NOMO-1 treated with dmso at 0.1 percent for 144 hours (cell line): ENCODE measurements at regions not wholly inside any gene's neighbourhood (a gene's known extent, or its start where the extent isn't known, plus 50 kb on each side); places are given as distances from the start of the nearest gene placed in this dataset.

Source experiments
- DNase-seq: peaks from one replicate; lab custom pipeline; 2025; ENCODE audit not compliant: unreplicated experiment; lab: John Stamatoyannopoulos, UW

DNA sequence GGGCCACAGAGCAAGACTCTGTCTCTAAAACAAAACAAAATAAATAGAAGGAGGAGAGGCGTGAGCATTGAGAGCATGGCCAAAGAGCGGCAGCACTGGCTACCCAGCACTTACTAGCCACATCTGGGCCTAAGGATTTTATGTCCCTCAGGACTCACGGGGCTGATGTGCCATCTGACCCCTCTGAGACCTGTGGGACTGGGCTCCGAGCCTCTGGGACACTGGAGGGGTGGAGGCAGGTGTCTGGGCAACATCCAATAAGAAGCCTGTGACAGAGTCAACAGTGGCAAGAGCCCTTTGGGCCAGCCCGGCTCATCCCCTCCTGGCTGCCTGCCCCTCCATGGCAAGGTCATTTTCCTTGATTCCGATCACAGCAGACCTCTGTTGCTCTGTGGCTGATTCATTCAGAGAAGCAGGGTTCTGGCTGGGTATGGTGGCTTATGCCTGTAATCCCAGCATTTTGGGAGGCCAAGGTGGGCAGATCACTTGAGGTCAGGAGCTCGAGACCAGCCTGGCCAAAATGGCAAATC lies 60.7 kb downstream of the RRM2 start:
- DNase-seq, result no peak

DNA sequence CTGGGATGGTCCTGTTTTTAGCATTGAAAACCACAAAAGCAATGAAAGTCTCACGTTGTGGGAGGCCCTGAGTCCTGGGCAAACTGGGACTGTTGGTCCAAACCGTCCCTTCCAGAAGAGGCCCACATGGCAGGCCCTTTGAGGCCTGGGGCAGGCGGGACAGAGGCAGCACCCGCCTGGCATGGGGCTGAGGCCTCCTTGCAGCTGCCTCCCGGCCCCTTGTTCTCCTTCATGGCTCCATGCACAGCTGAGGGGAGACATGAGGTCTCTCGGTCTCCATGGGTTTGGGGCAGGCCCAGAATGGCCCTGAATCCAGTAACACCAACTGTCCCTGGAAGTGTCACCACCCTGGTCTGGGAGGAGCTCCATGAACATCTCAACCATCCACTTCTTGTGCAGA lies 61.9 kb downstream of the RRM2 start:
- no peak for DNase-seq

DNA sequence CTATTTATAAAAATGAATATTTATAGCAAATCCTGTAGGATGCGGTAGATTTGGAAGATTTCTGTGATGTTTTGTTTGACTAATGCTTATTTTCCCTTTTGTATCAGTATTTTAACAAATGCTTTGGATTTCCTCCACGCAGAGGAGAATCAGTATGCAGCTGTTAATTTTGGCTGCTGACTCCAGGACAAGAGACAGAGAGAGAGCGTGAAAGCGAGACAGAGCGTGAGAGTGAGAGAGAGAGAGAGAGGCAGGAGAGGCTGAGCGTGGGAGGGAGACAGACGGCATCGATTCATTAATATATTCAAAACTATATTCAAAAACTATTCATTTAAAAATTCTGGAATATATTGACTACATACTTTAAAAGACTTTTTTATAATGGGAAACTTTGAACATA lies 62.5 kb downstream of the RRM2 start:
- no peak for DNase-seq

DNA sequence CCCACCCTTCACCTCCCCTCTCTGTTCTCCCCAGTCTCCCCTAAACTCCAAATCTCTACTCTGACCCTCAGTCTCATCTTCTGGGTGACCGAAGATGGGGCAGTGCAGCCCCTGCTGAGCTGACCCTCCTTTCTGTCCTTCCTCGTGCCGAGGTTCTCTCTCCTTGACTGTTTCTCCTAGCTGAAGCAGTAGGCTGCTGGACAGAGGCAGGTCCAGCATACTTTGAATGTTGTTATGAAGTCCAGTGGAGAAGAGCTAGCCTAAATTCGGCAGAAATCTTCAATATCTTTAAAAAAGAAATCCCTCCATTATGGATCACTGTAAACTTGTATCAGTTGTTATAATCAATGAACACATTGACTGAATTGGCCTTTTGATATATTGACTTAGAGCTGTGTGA lies 63.2 kb downstream of the RRM2 start:
- DNase-seq, result no peak

DNA sequence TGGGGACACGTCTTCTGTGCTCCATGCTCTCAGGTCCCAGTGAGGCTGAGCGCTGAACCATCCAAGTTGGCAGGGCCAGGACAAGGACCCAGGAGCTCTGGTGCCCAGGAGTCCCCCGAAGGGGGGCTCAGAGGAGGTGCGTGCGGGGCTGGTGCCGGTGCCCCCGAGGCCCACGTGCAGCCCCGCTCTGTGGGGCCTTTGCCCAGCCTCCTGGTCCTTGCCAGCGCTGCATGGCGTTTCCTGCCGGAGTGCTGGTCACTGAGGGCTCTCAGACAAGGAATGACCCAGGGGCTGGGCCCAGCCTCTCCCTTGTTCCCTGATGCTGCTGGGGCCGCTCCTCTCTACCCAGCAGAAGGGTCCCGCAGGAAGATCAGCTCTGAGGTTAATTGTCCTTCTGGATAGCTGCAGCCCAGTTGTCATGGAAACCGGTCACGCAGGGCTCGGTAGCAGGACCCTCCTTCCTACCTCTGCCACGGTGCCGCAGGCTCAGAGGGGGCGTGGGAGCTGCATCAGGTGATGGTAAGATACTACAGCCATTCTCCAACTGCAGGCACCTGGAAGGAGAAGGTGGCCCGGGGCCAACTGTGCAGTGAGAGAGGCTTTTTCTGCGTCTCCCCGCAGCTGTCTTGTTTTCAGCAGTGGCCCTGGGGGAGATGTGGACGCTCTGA lies 64.5 kb downstream of the RRM2 start:
- no peak for DNase-seq

DNA sequence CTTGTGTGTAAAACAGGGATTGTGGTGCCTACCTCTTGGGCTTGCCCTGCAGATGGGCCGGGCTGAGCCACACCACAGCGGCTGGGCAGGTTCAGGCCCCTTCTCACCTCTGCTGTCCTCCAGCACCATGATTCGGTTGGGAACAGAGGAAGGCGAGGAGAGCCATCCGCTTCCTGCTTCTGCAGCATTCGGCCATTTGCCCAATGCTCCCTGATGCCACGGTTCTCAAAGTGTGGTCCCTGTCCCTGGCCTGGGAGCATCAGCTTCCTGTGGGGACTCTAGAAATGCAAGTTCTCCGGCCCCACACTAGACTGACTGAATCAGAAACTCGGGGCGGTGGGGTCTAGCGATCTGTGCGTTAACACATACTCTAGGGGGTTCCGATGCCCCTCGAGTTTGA lies 65.1 kb downstream of the RRM2 start:
- no peak for DNase-seq

DNA sequence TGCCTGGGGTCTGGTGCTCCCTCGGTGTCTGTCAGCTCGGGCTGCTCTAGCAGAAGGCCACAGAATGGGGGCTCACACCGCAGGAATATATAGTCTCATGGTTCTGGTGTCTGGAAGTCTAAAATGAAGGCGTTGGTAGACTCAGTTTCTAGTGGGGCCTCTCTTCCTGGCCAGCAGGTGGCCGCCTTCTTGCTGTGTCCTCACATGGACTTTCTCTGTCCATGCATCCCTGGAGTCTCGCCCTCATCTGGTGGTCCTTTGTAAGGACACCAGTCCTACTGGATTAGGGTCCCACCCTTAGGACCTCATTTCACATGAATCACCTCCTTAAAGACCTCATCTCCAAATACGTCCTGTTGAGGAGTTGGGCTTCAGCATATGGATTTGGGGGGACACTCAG lies 65.7 kb downstream of the RRM2 start:
- no peak for DNase-seq

DNA sequence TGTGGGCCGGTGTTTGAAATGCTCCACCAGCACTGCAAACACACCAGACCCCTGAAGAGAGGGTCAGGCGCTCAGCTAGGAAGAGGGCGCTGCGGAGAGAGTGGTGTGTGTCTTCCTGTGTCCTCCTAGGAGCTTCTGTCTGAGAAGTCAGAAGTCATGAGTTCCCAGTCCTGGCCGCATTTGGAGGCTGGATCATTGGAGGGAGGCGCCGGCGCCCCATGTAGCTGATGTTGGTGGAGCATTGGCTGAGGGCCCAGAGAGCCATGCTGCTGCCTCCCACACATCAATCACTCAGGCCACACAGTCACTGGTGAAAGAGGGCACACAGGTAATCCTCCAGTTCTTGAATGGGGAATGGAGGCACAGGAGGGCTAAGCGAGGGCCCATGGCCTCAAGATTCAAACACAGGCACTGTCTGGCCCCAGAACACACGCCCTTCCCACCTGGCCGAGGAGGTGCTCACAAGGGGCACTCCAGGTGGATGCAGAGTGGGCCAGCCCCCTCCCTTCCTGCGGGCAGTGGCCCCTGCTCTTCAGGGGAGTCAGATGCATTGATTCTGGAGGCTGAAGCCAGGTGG lies 66.3 kb downstream of the RRM2 start:
- no peak for DNase-seq

DNA sequence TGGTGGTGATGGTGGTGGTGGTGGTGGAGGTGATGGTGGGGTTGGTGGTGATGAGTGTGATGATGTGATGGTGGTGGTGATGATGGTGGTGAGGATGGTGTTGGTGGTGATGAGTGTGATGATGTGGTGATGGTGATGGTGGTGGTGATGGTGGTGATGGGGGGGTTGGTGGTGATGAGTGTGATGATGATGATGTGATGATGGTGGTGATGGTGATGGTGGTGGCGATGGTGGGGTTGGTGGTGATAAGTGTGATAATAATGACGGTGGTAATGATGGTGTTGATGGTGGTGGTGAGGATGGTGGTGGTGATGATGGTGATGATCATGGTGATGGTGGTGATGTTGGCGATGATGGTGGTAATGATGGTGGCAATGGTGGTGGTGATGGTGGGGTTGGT lies 67.7 kb downstream of the RRM2 start:
- no peak for DNase-seq

DNA sequence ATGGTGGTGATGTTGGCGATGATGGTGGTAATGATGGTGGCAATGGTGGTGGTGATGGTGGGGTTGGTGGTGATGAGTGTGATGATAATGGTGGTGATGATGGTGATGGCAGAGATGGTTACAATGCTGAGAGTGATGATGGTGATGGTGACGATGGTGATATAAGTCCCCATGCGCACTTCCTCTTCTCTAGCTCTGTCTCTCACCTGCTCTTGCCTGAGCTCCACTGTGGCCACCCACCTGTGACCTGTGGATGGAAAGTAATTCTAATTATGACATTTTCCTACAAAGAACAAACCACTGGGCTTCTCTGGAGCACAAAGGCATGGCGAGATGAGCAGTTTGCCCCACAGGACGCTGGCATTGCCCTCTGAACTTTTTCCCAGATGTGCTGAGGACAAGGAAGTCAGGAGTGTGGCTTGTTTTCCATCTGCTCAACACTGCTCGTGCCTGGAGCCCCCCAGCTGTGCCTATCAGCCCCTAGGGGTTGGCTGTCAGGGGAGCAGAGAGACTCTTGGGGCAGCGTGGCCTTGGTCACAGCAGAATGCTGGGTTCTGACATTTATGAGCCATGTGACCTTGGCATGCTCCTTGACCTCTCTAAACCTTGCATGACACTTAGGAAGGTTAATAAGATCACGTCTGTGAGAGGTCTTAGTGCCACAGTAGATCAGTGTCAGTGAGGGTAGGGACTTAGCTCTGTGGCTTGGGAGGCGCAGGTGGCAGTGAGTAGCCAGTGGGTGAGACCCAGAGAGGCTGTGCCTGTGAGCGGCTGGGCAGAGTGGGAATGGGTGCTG lies 68.4 kb downstream of the RRM2 start:
- no peak for DNase-seq

DNA sequence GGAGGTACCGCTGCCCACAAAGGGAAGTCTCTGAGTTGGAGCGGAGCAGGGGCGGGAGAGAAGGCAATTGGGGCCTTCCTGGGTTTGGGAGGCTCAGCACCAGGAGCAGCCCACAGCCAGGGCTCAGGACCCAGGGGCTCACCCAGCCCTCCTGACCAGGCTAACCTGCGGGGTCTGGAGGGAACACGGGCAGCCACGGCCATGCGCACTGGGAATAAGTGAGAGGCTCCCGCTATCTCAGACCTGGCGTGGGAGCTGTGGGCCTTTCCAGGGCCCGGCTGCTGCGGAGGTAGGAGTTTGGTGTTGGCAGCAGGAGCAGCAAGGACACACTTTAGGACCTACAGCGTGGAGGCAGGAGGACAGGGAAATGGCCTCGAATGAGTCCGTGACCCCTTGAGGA lies 69.0 kb downstream of the RRM2 start:
- no peak for DNase-seq

DNA sequence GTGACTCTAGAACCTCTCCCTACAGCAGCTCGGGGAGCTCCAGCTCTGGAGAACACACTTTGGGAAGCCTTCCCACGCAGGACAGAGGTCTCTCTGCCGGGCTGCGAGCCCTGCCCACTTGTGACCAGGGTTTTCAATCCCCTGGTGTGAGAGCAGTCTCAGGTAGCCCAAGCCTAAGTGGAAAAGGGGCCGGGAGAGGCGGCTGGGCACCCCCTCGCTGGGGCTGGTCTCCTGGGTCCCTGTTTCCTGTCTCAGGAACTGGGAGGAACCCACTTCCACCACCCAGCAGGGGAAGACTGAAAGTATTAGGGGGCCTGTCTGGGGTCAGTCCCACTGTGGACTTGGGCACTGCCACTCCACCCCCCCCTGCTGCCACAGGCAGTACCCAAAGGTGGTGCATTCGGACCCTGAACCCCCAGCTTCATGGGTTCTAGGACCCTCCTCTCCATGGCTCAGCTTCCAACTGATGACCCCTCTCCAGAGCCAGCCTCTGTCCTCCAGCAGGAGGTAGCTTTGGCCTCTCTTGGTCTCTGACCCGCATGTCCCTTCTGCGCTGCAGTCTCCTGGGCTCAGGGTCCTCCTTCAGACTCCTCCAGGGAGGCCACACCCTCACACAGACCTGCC lies 70.0 kb downstream of the RRM2 start:
- no peak for DNase-seq

DNA sequence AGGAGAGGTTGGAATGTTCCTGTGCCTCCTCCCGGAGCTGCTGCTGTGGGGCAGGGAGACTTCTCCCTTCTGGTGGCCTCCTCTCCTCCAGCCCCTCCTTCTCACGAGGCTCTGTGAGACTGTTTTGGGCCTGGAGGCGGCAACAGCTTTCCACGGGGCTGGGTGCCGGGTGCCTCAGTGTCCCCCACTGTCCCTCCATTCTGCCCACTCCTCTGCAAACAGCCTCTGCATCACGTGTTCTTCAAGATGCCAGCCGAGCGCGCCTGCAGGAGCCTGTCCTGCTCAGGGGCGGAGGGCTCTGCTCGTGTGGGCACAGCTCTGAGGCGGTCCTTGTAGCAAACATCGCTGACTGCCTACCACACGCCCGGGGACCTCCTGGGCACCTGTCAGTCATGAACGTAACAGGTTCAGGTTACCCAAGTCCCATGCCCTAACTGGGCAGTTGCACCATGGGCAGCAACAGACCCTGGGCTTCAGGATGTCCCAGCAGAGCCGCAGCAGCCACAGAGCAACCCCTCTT lies 70.8 kb downstream of the RRM2 start:
- no peak for DNase-seq

DNA sequence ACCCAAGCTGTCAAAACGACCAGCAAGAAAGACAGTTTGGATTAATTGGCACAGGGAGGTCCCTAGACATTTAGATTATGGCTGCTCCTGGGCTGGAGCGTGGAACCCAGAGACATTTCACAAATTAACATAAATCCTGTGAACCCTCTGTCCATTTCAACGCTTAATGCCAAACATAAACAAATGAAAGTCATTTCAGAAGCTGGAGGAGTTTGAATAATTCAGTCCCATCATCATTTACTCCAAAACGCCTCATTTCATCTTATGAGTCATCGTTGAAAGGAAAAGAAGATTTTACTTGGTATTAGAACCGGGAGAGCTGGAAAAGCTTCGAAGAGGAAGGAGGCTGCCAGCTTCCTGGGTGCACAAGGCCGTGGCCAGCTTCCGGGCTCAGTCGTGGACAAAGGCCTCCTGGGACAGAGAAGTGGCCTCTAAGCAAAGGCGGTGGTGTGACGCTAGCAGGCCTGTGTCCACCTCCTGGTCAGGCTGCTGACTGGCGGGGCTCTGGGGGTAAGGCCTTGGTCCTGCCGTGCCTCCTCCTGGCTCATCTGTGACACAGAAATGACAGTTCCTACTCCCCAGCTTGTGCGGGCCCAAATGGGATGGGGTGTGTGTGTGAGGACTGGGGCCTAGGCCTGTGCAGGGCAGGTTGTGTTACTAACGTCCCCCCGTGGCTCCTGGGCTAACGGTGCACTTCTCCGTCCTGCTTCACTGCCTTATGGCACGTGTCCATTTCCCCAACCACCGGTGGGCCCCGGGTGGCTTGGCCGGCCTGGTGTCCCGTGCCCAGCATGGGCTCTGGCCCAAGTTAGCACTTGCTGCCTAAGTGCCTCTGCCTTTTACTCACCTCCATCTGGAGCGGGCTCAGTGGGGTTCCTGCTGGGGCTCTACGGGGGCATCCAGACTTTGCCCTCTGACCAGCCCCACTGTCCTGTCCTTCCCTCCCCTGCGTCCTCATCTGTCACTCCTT lies 71.6 kb downstream of the RRM2 start:
- no peak for DNase-seq

DNA sequence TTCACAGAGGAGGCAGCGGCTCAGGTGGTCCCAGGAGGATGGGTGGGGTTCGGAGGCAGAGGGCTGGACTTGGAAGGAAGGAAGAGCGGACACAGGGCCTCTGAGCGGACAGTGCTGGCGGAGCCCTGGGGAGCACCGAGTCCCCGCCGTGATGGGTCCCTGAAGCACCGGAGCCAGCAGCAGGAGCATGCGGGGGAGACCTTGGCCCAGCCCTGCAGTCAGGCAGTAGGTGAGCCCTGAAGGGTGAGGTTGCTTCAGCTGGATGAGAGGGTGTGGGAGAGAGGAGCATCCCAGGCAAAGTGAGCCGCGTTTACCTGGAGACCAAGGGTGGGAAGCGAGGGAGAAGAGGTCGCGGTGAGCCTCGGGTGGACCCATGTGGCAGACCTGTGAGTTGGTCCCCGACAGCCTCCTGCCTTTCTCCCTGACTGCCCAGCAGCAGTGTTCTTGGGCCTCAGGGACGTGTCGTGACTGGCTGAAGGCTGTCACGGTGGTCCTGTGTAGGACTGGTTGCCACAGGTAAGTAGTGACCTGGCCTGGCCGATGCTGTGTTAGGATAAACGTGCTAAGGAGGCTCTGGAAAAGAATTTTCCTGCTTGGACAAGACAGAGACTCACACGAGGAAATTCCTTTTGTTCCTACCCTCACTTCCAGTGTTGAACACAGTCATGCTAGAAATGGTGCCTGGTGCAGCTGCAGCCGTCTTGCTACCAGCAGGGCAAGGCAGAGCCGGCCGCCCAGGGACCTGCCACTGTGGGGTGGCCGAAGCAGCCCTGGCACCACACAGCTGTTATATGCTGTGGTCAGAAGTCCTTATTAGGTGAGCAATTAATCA lies 73.0 kb downstream of the RRM2 start:
- DNase-seq, result no peak

DNA sequence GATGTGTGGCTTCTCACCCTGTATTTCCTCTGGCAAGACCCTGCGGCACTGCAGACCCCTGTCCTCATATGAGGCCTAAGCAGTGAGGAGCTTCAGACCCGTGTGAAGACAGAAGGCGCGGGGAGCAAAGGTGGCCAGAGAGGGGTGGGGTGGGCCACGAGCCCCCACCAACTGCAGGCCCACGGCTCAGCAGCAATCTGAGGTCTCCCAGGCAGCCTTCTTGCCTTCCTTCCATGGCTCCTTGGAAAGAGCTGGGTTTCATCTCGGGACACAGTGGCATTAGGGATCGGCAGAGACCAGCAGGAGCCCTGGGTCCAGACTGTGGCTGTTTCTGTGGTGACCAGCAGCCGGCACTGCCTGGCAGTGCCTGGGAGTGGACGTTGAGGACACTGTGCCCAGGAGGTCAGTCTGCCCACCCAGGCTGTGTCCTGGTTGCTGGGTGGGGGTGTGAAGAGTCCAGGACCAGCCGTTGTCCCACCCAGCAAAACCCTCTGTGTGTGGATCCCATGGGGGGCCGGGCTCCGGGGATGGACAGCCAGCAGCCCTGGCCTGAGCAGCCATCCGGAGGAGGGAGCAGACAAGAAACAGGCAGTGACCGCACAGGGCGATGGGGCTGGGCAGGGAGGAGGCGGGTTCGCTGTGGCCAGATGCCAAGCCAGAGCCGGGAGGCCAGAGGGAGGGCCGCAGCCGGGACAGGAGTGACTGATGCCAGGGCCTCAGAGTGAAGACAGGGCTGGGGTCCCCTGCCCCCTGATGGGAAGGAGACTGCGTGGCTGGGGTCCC lies 73.8 kb downstream of the RRM2 start:
- no peak for DNase-seq

DNA sequence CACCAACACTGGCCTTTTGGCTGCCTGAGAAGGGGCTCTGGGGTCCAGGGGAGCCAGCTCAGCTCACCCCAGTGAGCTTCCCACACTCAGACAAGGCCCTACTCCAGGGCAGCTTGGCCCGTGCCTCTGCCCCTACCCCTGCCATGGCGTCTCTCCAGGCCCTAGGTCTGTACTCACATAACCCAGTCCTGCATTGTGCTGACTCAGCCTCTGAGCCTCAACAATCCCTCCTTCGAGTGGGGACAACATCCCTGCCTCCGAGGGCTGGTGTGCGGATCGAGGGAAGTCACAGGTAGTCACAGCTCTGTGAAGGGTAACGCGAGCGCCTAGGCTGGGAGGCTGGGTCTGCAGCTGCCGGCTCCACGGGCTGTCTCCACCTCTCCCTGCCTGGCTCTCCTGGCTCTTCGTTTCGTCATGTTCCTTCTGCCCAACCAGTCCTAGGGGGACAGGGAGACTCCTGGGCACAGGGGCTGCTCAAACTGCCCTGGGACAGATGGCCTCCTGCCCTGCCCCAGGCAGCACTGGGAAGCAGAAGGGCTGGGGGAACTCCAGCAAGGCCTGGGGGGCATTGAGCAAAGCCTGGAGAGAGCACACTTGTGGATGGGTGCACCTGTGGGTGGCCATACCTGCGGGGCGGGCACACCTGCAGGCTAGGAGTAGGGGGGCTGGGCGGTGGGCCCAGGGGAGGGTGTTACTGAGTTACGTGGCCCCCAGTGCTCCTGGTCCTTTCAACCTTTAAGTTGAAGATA lies 74.6 kb downstream of the RRM2 start:
- no peak for DNase-seq

DNA sequence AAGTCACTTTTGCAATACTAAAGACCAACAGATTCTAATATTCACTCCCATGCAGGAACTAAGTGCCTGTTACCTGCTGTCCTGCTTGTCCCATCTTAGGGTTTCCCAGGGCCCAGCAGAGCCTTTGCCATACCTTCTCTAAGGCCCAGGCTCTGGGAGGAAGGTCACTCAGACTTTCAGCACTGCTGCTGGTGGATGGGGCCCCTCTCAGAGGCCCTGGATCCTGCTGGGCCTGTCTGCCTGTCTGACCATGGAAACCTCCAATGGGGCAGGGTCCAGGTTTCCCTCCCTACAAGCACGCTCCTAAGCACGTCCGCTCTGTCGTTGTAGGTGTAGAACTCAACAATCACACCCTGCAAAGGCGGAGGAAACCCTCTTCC lies 75.1 kb downstream of the RRM2 start:
- no peak for DNase-seq
